DLD1 (cell line): ENCODE measurements at regions not wholly inside any gene's neighbourhood (a gene's known extent, or its start where the extent isn't known, plus 50 kb on each side); places are given as distances from the start of the nearest gene placed in this dataset.

Experiments
- in situ Hi-C: cut with HindIII; loops from 2 replicates; pipeline ENCODE4 v1.10.0; 2017; ENCODE audit warnings: low sequenced_read_pairs

DNA sequence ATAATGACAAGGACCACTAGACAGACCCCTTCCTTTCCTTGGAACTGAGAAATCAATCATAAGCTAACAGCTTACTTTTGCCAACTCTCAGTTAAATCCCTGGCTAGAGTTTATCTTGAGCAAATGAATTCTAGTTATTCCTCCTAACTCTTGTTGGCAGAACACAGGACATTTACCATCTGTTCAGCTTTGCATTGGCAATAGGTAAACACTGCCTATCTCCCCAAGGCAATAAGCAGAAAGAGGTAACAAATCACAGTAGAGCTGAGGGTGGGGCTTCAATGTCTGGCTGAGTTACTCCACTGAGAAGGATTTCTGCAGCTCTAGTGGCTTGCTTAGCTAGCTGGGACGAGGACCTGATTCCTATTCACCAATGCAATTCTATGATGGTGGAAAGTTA is 503.3 kb upstream of the GRIA1 start:
- in situ Hi-C loops = no loop called here

DNA sequence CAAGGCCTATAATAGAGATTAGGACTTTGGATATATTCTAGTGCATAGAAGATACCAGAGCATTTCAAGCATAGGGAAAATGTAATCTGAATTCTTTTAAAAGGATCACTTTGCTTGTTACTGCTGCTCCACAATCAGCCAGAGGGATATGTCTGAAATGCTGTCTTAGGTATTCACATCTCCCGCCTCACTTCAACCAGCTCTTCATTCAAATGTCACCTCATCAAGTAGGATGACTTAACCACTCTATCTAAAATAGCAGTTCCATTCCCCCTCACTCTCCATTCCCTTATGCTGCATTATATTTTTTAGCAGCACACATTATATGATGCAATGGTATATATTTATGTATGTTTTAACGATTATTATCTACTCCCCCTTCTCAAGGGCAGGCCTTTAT is 500.3 kb upstream of the GRIA1 start:
- in situ Hi-C loops = no loop called here

DNA sequence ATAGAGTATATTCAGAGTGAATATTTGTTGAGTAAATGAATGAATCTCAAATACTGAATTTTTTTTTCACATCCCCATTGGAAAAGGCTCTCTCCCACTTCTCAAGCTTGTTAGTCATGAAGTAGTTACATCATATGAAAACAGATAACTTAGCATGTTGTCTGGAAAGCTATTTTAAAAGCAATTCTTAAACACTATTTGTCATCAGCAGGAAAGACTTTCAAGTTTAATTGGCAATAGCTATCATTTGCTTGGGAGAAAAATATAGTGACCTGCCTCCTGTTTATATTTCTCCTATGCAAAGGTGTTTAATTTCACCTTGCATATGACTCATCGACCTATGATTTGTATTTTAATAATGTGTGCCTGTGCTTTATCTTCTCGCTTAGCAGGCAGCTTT is 499.8 kb upstream of the GRIA1 start:
- in situ Hi-C loops = no loop called here

DNA sequence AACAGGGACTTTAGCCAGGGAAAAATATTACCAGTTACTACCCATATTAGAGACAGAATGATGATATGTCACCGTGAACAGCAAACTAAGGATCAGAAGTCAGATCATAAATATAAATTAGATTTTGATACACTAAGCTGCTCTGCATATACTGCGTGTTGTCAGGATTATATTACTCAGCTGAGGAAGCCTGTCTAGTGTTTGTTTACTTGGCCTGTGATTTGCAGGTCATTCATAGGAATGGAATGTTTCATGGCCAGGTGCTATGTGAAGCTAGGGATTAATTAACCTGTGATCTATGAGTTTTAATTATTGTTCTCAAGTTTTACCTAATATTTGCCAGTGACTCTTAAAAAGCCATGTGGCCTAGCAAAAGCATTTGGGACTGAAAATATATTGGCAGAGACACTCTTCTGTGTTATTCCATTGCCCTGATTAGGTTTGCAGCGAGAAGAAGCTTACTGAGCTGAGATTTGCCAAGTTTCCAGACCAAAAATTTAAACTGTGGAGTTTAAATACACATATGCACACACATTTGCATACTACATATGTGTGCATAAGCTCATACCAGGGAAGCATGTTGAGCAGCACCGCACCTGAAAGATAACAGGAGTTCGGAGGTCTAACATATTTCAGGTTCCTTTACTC is 496.3 kb upstream of the GRIA1 start:
- in situ Hi-C loops = no loop called here

DNA sequence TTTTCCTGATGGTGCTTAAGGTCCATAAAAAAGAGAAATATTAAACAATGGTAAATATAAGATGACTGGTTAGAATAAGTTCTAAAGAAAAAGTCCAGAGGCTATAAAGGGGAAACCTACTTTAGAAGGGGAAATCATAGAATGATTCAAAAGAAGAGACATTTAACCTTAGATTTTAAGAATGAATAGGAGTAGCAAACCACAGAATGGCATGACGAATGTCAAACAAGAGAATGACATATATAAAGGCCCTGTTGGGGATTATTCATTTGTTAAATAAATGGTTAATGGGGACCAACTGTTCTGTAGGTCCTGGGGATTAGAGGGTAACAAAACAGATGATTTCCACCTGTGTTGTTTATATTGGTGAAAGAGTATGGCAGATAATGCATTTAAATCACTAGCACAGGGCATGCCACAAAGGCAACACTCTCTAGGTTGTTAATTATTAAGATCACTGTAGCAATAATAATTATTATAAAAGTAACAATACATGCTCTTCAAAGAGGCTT is 495.2 kb upstream of the GRIA1 start:
- in situ Hi-C loops = no loop called here

DNA sequence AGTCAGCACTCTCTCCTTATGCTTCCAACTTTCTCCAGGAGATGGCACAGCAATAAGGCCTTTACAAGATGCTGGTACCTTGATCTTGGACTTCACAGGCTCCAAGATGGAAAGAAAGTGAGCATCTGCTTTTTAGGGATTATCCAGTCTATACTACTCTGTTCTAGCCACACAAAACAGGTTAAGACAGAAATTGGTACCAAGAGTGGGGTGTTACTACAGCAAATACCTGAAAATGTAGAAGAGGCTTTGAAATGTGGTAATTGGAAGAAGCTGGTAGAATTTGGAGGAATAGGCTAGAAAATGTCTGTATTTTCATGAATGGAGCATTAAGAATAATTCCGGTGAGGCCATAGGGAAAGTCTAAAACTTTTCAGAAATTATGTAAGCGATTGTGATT is 484.8 kb upstream of the GRIA1 start:
- in situ Hi-C loops = no loop called here

DNA sequence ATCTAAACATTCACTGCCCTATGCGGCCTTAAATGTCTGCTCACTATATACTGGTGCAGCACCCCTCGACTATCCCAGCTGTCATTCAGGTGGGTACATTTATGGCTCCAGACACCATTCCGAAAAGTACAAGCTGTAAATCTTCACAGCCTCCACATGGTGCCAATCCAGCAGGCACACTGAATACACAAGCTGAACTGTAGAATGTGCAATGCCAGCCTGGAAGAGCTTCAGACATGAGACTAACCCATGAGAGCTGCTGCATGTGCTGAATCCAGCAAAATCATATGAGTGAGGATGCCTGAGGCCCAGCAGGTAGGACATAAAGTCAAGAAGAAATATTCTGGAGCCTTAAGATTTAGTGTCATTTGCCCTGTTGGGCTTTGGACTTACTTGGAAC is 483.8 kb upstream of the GRIA1 start:
- in situ Hi-C loops = no loop called here

DNA sequence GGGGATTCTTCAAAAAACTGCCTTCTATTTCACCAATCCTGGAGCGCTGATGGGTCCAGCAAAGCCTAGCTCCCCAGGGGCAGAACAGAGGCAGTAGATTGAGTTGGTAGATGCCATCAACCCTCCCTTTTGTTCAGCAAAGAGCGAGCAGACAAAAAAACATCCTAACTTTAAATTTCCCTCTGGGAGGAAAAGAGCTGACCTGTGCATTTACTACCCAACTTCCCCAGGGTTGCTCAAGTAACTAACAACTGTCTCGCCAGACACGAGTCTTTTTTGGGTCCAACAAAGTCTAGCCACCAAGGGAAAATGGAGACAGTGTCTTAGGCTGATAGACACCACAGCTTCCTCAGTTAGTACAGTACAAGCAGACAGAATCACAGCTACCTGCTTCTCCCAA is 476.3 kb upstream of the GRIA1 start:
- in situ Hi-C loops = no loop called here

DNA sequence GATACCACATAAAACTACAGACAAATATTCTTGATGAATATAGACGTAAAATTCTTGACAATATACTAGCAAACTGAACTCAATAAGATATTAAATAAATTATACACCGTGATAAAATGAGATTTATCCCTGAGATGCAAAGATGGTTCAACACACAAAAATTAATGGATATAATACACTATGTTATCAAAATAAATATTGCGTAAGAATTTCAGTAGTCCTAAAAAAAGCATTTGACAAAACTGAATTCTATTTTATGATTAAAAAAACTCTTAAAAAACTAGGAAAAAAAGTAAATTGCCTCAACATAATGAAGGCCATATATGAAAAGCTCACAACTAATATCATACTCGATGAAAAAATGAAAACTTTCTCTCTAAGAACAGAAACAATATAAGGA is 472.3 kb upstream of the GRIA1 start:
- in situ Hi-C loops = no loop called here

DNA sequence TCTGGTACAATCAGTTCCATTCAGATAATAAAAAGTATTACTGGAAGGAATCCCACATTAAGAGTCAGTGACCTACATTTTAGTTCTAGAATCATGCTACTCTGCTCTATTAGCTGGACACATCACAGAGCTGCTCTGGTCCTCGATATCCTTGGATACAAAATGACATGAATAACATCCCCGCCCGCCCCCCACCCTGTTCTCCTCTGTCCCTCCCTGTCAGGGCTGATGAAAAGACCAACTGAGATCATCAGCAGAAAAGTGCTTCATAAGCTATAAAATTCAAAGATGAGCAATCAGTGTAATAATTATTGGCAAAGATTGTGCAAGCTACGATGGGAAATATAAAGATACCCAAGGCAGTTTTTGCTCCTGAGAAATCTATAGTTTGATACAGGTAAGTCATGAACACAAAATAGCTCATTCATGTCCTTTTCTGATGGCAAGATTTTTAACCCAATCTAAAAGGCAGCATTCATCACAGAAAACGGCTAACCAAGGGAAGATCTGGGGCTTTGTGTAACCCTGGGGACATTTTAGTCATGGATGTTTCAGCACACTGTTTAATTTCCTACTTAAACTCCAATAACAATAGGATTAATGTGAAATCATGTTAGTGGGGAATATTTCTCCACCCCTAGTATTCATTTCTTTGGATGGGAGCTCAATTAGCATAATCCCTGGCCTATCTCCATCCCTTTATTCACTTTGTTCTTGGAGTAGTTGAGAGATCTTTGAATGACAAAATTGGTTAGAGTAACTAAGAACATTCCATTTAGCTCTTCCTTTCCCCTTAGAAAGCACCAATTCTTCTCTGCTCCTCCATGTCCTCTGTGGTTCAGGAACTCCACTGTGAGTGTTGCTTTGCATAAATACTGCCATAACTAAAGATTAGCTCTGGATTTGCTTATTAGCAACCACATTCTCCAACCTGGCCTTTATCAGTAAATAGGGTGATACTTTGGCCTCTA is 459.4 kb upstream of the GRIA1 start:
- in situ Hi-C loops = no loop called here

DNA sequence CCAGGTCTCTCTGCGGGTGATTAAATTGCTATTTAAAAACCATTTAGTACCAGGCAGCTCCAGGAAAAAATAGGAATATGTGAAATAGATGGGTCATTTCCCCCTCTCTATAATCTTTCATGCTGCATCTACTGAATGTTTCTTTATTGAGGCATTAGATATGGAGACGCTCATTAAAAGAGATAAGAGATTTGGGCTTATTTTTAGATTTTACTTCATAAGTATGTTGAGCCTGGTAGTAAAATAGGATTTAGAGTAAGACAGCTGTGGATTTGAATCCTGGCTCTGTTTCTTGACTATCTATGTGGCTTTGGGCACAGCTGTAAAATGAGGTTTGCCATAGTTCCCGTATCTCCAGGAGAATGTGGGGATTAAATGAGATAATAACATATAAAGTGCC is 451.0 kb upstream of the GRIA1 start:
- in situ Hi-C loops = no loop called here

DNA sequence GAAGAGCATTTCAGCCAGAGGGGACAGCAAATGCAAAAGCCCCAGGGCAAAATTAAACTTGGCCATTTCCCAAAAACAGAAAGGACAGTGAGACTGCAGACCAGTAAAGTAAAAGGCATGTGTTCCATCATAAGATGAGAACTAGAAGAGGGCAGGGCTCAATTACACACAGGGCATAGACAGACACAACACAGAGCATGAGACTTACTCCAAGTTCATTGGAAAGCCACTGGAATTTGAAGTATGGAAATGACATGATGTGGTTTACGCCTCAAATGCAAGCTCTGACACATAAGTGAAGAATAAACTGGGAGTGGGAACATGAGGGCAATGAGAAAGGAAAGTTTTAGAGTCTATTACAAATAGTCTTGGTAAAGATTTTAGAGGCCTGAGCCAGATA is 446.6 kb upstream of the GRIA1 start:
- in situ Hi-C loops = no loop called here

DNA sequence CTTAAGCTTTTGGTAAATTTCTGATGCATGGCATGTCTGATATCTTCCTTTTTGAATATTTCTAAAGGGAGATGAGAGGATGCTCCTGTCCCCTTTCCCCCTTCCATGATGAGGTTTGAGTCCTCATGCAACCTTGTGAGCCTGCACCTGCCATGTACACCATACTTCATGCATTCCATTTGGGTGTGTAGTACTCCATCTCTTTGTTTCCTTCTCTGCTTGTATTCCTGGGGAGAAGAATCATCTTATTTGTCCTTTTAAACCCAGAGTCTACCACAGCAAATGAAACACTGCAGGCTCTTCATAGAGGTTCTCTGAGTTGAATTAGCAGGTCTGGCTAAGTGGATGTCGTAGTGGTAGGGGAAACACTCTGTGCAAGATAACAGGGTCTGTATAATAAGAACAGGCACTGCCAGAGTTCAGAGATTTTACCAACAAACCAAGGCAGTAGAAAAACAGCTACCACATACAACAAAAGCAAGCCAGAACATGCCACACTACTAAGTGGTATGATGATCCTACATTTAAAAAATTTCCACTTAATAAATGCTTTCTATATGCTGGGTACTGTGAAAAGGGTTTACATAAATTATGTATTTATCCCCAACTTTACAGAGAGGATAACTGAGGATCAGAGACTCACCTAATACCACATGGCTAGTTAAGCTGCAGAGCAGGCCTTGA is 439.8 kb upstream of the GRIA1 start:
- in situ Hi-C loops = no loop called here

DNA sequence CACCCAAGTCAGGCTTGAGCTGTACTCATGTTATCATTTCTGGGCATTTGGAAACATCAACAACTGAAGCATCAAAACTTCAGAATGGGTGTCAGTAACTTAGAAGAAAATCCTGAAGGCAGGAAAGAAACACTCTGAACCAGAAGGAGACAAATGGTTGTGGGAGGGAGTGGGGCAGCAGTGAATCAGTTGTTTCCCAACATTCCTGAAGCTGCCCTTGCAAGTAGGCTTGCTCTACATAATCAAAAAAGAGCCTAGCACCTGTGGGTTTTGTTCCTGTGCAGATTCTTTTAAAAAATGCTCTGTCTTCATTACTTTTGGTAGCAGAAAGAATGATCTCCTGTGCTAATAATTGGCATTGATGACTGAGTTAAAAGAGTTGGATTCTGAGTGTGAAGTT is 424.2 kb upstream of the GRIA1 start:
- in situ Hi-C loops = no loop called here

DNA sequence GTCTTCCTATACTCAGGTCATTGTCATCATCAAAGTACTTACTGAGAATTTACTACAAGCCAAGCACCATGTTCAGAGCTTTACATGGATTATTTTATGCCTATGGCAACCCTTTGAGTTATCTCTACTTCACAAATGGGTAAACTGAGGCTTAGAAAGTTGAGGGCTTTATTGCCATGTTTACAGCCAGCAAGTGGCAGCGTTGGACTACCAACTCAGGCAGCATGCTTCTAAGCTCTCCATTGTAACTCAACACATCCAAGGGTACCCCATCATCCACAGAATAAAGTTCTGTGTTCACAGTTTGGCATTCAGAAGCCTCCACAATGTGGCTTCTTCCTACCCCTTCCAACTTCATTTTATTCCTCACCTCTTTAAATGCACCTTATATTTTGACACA is 422.6 kb upstream of the GRIA1 start:
- in situ Hi-C loops = no loop called here

DNA sequence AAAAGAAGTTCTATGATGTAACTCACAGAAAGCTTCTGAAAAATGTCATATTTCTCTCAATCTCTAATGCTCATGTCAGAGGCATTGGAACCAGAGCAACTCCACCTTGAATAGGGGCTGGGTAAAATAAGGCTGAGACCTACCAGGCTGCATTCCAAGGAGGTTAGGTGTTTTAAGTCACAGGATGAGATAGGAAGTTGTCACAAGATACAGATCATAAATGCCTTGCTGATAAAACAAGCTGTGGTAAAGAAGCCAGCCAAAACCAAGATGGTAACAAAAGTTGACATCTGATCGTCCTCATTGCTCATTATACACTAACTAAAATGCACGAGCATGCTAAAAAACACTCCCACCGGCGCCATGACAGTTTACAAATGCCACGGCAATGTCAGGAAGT is 411.1 kb upstream of the GRIA1 start:
- in situ Hi-C loops = no loop called here

DNA sequence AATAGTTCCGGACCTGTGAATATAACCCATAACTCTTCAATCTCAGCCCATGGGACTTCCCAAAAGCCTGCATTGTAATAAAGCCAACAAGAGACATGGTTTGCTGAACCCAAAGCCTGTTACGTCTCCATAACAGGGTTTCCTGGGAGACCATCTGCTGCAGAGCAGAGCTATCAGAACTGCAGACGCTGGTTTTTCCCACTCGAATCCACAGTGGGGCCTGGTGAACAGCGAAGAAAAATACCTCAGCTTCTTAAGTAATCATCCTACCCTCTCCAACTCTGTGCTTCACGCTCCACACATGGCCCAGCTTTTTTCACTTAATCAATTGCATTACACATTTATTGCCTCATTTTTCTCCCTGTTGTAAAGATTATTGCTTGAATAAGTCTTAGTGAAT is 409.5 kb upstream of the GRIA1 start:
- in situ Hi-C loops = no loop called here

DNA sequence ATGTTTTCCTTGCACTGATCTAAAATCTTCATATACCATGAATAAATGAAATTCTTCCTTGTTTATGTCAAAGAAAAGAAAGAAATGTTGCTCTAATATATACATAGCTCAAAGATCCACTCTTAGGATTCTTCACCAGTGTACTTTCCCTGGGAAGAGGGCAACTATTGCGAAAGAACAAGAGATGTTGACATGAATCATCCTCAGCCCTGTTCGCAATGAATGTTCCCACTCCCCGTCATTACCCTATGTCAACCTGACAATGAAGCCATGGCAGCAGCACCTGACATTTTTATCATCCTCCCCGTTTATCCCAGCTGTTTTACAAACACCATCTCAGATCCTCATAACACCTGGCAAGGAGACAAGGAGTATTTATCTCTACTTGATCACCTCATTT is 409.1 kb upstream of the GRIA1 start:
- in situ Hi-C loops = no loop called here

DNA sequence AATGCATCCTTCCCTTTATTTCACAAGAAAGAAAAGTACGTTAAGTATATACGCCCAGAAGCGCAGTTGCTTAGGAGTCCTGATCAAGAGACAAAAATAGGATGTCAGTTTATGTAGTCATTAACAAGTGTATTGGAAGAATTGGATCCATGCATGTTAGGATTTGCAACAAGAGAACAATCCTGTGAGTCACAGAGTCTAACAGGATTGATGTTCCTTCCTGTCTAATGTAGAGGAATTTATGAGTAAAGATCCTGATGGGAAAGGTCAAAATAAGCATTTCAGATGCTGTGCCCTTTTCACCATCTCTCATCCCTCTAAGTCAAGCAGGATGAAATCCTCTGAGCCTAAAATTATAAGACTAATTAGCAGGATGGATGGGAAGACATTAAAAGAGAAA is 406.0 kb upstream of the GRIA1 start:
- in situ Hi-C loops = no loop called here

DNA sequence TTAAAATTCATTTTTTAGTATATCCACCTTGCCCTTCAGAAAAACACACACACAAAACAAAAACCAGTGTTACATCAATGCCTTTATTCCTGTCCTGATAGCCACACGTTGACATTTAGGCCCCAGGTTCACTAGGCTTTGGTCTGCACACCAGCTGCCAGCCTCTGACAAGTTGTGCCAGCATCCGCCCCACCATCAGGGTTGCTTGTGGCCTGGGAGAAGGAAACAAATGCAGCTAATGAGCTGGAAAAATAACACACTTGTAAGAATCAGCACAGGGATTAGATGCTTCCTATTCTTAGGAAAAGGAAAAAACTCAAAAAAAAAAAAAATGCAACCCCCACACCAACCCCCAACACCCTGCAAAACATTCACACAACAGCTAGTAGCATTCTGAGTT is 404.0 kb upstream of the GRIA1 start:
- in situ Hi-C loops = no loop called here

DNA sequence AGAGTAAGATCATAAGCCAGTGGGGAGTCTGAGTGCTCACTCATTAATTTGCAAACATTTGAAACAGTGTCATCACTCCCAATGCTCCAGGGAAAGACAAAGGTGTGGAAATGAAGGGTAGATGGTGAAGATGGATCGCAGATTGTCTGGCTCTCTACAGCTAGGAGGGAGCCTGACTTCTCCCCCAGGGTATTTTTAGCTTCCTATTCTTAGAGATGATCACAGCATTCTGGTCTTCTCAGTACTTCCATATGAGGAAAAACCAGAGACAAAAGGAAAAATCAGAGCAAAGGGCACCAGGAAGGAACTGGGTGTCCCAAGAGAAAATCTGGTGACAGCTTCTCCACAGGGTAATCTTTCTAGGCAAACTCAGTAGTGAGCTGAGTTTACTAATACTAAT is 401.9 kb upstream of the GRIA1 start:
- in situ Hi-C loops = no loop called here

DNA sequence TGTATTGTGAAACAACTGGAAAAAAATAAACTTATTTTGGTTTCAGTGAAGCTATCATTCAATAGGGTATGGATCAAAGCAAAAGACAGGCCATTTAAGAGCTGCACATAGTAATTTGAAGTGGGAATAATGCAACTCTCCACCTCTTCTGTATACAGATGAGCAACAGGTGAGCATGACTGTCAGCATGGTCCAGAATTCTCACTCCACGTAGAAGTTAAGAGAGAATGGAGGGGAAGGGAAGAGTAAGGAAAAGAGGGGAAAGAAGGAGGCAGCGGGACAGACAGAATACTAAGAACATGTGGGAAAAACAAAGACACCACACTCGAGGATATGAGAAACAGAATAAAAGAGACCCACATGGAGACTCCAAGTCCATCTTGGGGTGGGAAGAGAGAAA is 396.1 kb upstream of the GRIA1 start:
- in situ Hi-C loops = no loop called here
